Rectal smooth muscle tissue (tissue), 1 donor: ENCODE measurements at regions not wholly inside any gene's neighbourhood (a gene's known extent, or its start where the extent isn't known, plus 50 kb on each side); places are given as distances from the start of the nearest gene placed in this dataset.
"Not testable (repeated sequence)": the region's sequence is repeated elsewhere in the genome, so short reads cannot be mapped to it uniquely, and the experiment has no call there.

Experiments used
- H3K27ac ChIP-seq: one replicate; pipeline ENCODE4 v1.7.0; 2013; ENCODE audit warnings: low read depth, low read length, inconsistent platforms
- H3K27me3 ChIP-seq: one replicate; pipeline ENCODE4 v1.7.0; 2013; ENCODE audit warnings: low read length; ENCODE audit not compliant: control insufficient read depth, insufficient read depth
- H3K36me3 ChIP-seq: one replicate; pipeline ENCODE4 v1.7.0; 2013; ENCODE audit warnings: low read length; ENCODE audit not compliant: control insufficient read depth, insufficient read depth
- H3K4me1 ChIP-seq: one replicate; pipeline ENCODE4 v1.7.0; 2013; ENCODE audit warnings: low read length; ENCODE audit not compliant: control insufficient read depth, insufficient read depth
- H3K4me3 ChIP-seq: one replicate; pipeline ENCODE4 v1.7.0; 2013; ENCODE audit warnings: low read length
- H3K9ac ChIP-seq: one replicate; pipeline ENCODE4 v1.7.0; 2013; ENCODE audit warnings: low read length

- Histone ChIP-seq H3K4me1 (no peaks in the 10 kb centered on the region), H3K27ac (no peak overlapping the region), H3K36me3 (no peaks in the 10 kb centered on the region), H3K9ac (no peak overlapping the region), H3K27me3 (no peaks in the 10 kb centered on the region), H3K4me3 (no peak overlapping the region)
Observed at GRCh38 chr19:29001141-29001581, 211.8 kb downstream of the UQCRFS1 start.

- Histone ChIP-seq H3K36me3 (no peaks in the 10 kb centered on the region), H3K27me3 (no peaks in the 10 kb centered on the region), H3K27ac (no peak overlapping the region), H3K9ac (no peak overlapping the region), H3K4me3 (no peak overlapping the region), H3K4me1 (no peaks in the 10 kb centered on the region)
Observed at GRCh38 chr19:28999724-29000433, 213.1 kb downstream of the UQCRFS1 start.

GRCh38 chr19:28998974-28999373, 214.0 kb downstream of the UQCRFS1 start:
- H3K36me3 ChIP-seq: no peaks in the 10 kb centered on the region
- H3K27ac ChIP-seq: no peak overlapping the region
- no peak overlapping the region for H3K9ac ChIP-seq
- no peak overlapping the region for H3K4me3 ChIP-seq
- no peaks in the 10 kb centered on the region for H3K27me3 ChIP-seq
- H3K4me1 ChIP-seq: no peaks in the 10 kb centered on the region

GRCh38 chr19:28997866-28998265, 215.1 kb downstream of the UQCRFS1 start:
- H3K27ac ChIP-seq, H3K4me3 ChIP-seq, H3K36me3 ChIP-seq, H3K4me1 ChIP-seq, H3K9ac ChIP-seq, H3K27me3 ChIP-seq: not testable (repeated sequence)

GRCh38 chr19:28990522-28990921, 222.4 kb downstream of the UQCRFS1 start:
- no peak overlapping the region for H3K9ac ChIP-seq
- no peaks in the 10 kb centered on the region for H3K27me3 ChIP-seq
- H3K27ac ChIP-seq: no peak overlapping the region
- H3K4me1 ChIP-seq: no peaks in the 10 kb centered on the region
- no peak overlapping the region for H3K4me3 ChIP-seq
- H3K36me3 ChIP-seq: no peaks in the 10 kb centered on the region

- no peaks in the 10 kb centered on the region for H3K36me3 ChIP-seq
- H3K4me1 ChIP-seq: no peaks in the 10 kb centered on the region
Observed at GRCh38 chr19:28989739-28990138, 223.2 kb downstream of the UQCRFS1 start.

GRCh38 chr19:28988066-28988465, 224.9 kb downstream of the UQCRFS1 start:
- Histone ChIP-seq H3K9ac (no peak overlapping the region), H3K27ac (no peak overlapping the region), H3K27me3 (no peaks in the 10 kb centered on the region), H3K4me1 (no peaks in the 10 kb centered on the region), H3K36me3 (no peaks in the 10 kb centered on the region), H3K4me3 (no peak overlapping the region)

More at GRCh38 chr19:28989739-28990138, 223.2 kb downstream of the UQCRFS1 start:
- no peak overlapping the region for H3K27ac ChIP-seq
- H3K27me3 ChIP-seq: no peaks in the 10 kb centered on the region
- H3K9ac ChIP-seq: no peak overlapping the region
- no peak overlapping the region for H3K4me3 ChIP-seq

- no peaks in the 10 kb centered on the region for H3K27me3 ChIP-seq
Observed at GRCh38 chr19:28987177-28987576, 225.8 kb downstream of the UQCRFS1 start.

GRCh38 chr19:28985201-28985600, 227.8 kb downstream of the UQCRFS1 start:
- no peaks in the 10 kb centered on the region for H3K4me1 ChIP-seq
- H3K27ac ChIP-seq: no peak overlapping the region
- H3K27me3 ChIP-seq: no peaks in the 10 kb centered on the region

More at GRCh38 chr19:28987177-28987576, 225.8 kb downstream of the UQCRFS1 start:
- Histone ChIP-seq H3K4me1 (no peaks in the 10 kb centered on the region), H3K36me3 (no peaks in the 10 kb centered on the region), H3K27ac (no peak overlapping the region), H3K9ac (no peak overlapping the region), H3K4me3 (no peak overlapping the region)

GRCh38 chr19:28984315-28984714, 228.6 kb downstream of the UQCRFS1 start:
- Histone ChIP-seq H3K27ac (no peak overlapping the region), H3K4me3 (no peak overlapping the region), H3K9ac (no peak overlapping the region)

More at GRCh38 chr19:28985201-28985600, 227.8 kb downstream of the UQCRFS1 start:
- no peak overlapping the region for H3K9ac ChIP-seq
- no peaks in the 10 kb centered on the region for H3K36me3 ChIP-seq
- no peak overlapping the region for H3K4me3 ChIP-seq

GRCh38 chr19:28983430-28983829, 229.5 kb downstream of the UQCRFS1 start:
- Histone ChIP-seq H3K36me3 (no peaks in the 10 kb centered on the region), H3K4me3 (no peak overlapping the region), H3K27me3 (no peaks in the 10 kb centered on the region), H3K9ac (no peak overlapping the region), H3K4me1 (no peaks in the 10 kb centered on the region), H3K27ac (no peak overlapping the region)

More at GRCh38 chr19:28984315-28984714, 228.6 kb downstream of the UQCRFS1 start:
- no peaks in the 10 kb centered on the region for H3K4me1 ChIP-seq
- no peaks in the 10 kb centered on the region for H3K27me3 ChIP-seq
- no peaks in the 10 kb centered on the region for H3K36me3 ChIP-seq

GRCh38 chr19:28981994-28982393, 231.0 kb downstream of the UQCRFS1 start:
- no peak overlapping the region for H3K27ac ChIP-seq
- no peaks in the 10 kb centered on the region for H3K27me3 ChIP-seq
- no peak overlapping the region for H3K9ac ChIP-seq
- no peak overlapping the region for H3K4me3 ChIP-seq
- H3K36me3 ChIP-seq: no peaks in the 10 kb centered on the region
- no peaks in the 10 kb centered on the region for H3K4me1 ChIP-seq

- H3K36me3 ChIP-seq: no peaks in the 10 kb centered on the region
- H3K4me3 ChIP-seq: no peak overlapping the region
- H3K9ac ChIP-seq: no peak overlapping the region
- no peaks in the 10 kb centered on the region for H3K27me3 ChIP-seq
- no peak overlapping the region for H3K27ac ChIP-seq
- no peaks in the 10 kb centered on the region for H3K4me1 ChIP-seq
Observed at GRCh38 chr19:28981518-28981917, 231.4 kb downstream of the UQCRFS1 start.
